ENCODE measurements at regions not wholly inside any gene's neighbourhood (a gene's known extent, or its start where the extent isn't known, plus 50 kb on each side); places are given as distances from the start of the nearest gene placed in this dataset.
"Not testable (repeated sequence)": the region's sequence is repeated elsewhere in the genome, so short reads cannot be mapped to it uniquely, and the experiment has no call there.

DNA sequence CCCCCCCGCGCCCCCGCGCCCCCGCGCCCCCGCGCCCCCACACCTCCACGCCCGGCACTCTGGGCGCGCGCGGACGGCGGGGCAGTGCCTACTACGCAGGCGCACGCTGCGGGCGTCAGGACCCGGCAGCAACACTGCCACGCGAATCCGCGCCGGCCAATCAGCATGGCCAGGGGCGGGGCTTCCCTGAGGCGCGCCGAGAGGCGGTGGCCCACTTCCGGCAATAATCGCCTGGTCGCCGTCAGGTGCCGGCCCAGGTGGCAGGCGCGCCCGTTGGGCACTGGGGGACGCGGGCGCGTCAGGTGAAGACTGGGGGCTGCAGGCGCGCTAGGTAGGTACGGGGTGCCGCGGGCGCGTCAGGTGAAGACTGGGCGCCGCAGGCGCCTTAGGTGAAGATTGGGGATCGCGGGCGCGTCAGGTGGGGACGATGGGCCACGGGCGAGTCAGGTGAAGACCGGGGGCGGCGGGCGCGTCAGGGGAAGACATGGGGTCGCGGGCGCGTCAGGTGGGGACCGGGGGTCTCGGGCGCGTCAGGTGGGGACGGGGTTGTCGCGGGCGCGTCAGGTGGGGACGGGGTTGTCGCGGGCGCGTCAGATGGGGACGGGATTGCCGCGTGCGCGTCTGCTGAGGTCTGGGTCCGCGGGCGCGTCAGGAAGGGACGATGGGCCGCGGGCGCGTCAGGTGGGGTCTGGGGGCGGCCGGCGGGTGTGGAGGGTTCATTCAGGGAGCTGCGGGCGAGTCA is 219.1 kb downstream of the RTP5 start:
- no peaks in the 10 kb centered on the region for H3K36me3 ChIP-seq (ENCODE audit: insufficient read depth, low read length)
- H3K27ac ChIP-seq: no peak overlapping the region
- peak; percentile 66; the same call in 1 of the 2 replicates for TF ChIP-seq POLR2AphosphoS5 (IDR thresholded peaks at IDR 0.05; ENCODE audit: borderline replicate concordance, low read depth, low read length)
- no peak for TF ChIP-seq EZH2 (IDR thresholded peaks at IDR 0.05)
- no peak for TF ChIP-seq FOXP2 (optimal IDR thresholded peaks at IDR 0.05; ENCODE audit: control extremely low read depth, extremely low read length, insufficient read depth)
- no peaks in the 10 kb centered on the region for H3K9me3 ChIP-seq (ENCODE audit: low read depth, low read length)
- peak overlapping the region; percentile 87 for H3K4me3 ChIP-seq
- DNase-seq (ENCODE audit: low read depth, low spot score): no peak
- H3K9ac ChIP-seq (ENCODE audit: insufficient read length): peak overlapping the region; percentile 73

GRCh38 chr2:242089213-242089549 is 219.7 kb downstream of the RTP5 start:
- not testable (repeated sequence) for H3K9ac ChIP-seq (ENCODE audit: insufficient read length); H3K36me3 ChIP-seq (ENCODE audit: insufficient read depth, low read length); H3K9me3 ChIP-seq (ENCODE audit: low read depth, low read length); H3K27ac ChIP-seq; DNase-seq (ENCODE audit: low read depth, low spot score)
- peak overlapping the region; percentile 87 for H3K4me3 ChIP-seq

DNA sequence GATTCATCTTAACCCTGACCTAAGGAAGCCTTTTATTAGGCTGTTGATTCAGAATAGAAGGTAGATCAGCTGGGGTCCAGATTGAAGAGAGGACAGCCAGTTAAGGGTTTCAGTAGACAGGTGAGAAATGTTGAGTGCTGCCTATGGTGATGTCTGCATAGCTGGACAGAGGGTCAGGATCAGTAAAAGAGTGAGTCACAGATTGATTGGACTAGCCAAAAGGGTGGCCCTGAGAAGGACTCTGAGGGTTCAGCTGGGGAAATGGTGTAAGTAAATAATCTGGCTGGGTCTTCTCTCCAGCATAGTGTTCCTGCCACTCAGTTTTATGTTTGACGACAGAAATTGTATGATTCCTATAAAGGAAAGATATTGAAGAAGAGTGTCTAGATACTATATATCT is 227.7 kb downstream of the RTP5 start:
- not testable (repeated sequence) for H3K36me3 ChIP-seq (ENCODE audit: insufficient read depth, low read length); H3K9ac ChIP-seq (ENCODE audit: insufficient read length); H3K9me3 ChIP-seq (ENCODE audit: low read depth, low read length); DNase-seq (ENCODE audit: low read depth, low spot score); H3K27ac ChIP-seq; H3K4me3 ChIP-seq

DNA sequence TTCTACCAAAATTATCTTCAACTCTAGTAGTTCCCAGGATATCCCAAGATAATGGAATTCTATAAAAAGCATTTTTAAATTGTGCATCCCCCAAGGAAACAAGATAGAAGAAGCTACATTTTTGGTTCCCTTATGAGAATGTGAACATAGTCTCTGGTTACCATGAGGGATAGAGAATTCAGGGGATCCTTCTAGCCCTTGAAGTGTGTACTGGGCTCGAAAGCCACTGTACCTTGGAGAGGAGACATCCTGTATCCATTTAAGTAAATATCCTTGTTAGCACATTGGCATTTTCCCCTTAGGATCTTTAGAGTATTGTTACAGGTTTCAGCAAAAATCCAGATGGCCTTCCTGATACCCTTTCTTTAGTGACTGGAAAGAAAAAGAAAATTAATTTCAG is 228.5 kb downstream of the RTP5 start:
- DNase-seq (ENCODE audit: low read depth, low spot score): no peak
- no peak overlapping the region for H3K4me3 ChIP-seq
- no peak overlapping the region for H3K27ac ChIP-seq
- H3K36me3 ChIP-seq (ENCODE audit: insufficient read depth, low read length): no peaks in the 10 kb centered on the region
- no peak overlapping the region for H3K9ac ChIP-seq (ENCODE audit: insufficient read length)
- no peaks in the 10 kb centered on the region for H3K9me3 ChIP-seq (ENCODE audit: low read depth, low read length)
- TF ChIP-seq EZH2 (IDR thresholded peaks at IDR 0.05): no peak
- TF ChIP-seq POLR2AphosphoS5 (IDR thresholded peaks at IDR 0.05; ENCODE audit: borderline replicate concordance, low read depth, low read length): no peak
- no peak for TF ChIP-seq FOXP2 (optimal IDR thresholded peaks at IDR 0.05; ENCODE audit: control extremely low read depth, extremely low read length, insufficient read depth)

DNA sequence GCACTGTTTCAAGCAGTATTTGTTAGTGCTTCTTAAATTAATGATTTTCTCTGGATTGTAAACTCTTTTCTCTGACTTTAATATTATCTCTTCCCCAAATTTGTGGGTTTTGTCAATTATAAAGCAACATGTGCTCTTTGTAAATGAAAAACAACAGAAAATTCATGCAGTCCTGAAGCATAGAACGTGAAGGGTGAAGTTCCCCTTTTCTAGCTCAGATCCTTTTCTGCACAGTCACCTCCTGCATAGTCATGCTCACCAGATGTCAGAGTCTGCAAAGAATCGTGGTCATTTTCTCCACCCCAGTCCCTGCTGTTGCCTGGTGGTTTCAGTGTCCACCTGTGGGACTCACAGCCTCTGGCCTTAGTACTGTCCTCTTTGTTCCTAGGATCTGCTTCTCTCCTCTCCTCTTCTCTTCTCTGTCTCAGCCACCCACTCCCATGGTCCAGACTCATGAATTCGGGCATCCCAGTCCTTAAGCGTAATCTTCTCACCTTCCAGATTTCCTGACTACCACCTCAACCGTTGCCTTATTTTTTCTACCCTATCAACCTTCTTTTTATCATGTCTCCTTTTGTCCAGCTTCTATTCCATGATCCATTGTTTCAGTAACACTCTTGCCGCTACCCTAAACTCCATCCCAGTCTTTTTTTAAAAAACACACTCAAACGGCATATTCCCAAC is 229.1 kb downstream of the RTP5 start:
- H3K27ac ChIP-seq: no peak overlapping the region
- no peaks in the 10 kb centered on the region for H3K36me3 ChIP-seq (ENCODE audit: insufficient read depth, low read length)
- no peak overlapping the region for H3K9ac ChIP-seq (ENCODE audit: insufficient read length)
- H3K9me3 ChIP-seq (ENCODE audit: low read depth, low read length): no peaks in the 10 kb centered on the region
- no peak overlapping the region for H3K4me3 ChIP-seq
- no peak for DNase-seq (ENCODE audit: low read depth, low spot score)
- no peak for TF ChIP-seq EZH2 (IDR thresholded peaks at IDR 0.05)
- TF ChIP-seq POLR2AphosphoS5 (IDR thresholded peaks at IDR 0.05; ENCODE audit: borderline replicate concordance, low read depth, low read length): no peak
- no peak for TF ChIP-seq FOXP2 (optimal IDR thresholded peaks at IDR 0.05; ENCODE audit: control extremely low read depth, extremely low read length, insufficient read depth)

- H3K9me3 ChIP-seq (ENCODE audit: low read depth, low read length); H3K4me3 ChIP-seq; H3K9ac ChIP-seq (ENCODE audit: insufficient read length); DNase-seq (ENCODE audit: low read depth, low spot score); H3K27ac ChIP-seq; H3K36me3 ChIP-seq (ENCODE audit: insufficient read depth, low read length): not testable (repeated sequence)
These were observed 233.6 kb downstream of the RTP5 start for GRCh38 chr2:242103093-242103492.

DNA sequence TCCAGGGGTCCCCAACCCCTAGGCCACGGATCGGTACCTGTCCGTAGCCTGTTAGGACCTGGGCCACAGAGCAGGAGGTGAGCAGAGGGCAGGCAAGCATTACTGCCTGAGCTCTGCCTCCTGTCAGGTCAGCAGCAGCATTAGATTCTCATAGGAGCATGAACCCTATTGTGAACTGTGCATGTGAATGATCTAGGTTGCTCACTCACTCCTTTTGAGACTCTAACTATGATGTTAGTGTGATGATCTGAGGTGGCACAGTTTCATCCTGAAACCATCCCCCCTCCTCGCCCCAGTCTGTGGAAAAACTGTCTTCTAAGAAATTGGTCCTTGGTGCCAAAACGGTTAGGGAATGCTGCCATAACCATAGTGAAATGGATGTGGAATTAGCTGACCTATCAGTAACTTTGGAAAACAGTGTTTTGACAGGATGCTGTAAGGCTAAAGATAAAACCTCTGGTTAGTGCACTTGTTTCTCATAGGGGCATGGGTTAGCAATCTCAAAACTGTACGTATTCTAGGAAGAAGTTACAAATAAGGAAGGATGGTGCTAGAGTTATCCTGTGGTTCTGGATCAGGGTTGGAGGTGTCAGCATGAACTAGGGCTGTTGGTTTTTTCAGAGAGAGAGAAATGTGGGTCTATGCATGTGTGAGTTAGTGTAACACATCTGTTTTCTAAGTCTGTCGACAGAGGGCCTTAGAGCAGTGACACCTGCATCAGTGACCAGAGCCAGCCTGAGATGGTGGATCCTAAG is 234.8 kb downstream of the RTP5 start:
- H3K36me3 ChIP-seq (ENCODE audit: insufficient read depth, low read length); H3K27ac ChIP-seq; H3K9ac ChIP-seq (ENCODE audit: insufficient read length); DNase-seq (ENCODE audit: low read depth, low spot score); H3K9me3 ChIP-seq (ENCODE audit: low read depth, low read length); H3K4me3 ChIP-seq: not testable (repeated sequence)

GRCh38 chr2:242107065-242107464 is 237.5 kb downstream of the RTP5 start:
- H3K36me3 ChIP-seq (ENCODE audit: insufficient read depth, low read length); H3K27ac ChIP-seq; H3K9me3 ChIP-seq (ENCODE audit: low read depth, low read length); DNase-seq (ENCODE audit: low read depth, low spot score); H3K4me3 ChIP-seq; H3K9ac ChIP-seq (ENCODE audit: insufficient read length): not testable (repeated sequence)

GRCh38 chr2:242108797-242109500 is 239.4 kb downstream of the RTP5 start:
- H3K27ac ChIP-seq: not testable (repeated sequence)

DNA sequence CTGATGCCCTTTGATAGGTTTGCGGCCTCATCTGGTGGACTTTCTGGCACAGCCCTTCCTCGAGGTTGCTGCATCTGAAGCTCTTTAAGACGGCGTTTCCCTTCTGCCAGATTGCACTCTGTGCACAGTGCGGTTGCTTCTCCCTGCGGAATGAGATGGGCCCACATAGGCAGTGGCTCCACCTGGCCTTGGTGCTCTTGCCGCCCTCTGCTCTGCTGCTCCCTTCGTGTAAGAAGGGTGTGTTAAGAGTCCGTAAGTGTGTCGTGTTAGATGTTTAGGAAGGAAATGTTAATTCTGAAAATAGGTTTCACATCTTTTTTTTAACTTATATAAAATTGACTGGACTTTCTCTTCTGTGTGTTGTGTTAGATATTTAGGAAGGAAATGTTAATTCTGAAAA is 240.3 kb downstream of the RTP5 start:
- not testable (repeated sequence) for H3K9me3 ChIP-seq (ENCODE audit: low read depth, low read length); H3K36me3 ChIP-seq (ENCODE audit: insufficient read depth, low read length); H3K27ac ChIP-seq; H3K4me3 ChIP-seq; DNase-seq (ENCODE audit: low read depth, low spot score); H3K9ac ChIP-seq (ENCODE audit: insufficient read length)

More at GRCh38 chr2:242108797-242109500, 239.4 kb downstream of the RTP5 start:
- H3K9me3 ChIP-seq (ENCODE audit: low read depth, low read length); H3K36me3 ChIP-seq (ENCODE audit: insufficient read depth, low read length); H3K4me3 ChIP-seq; DNase-seq (ENCODE audit: low read depth, low spot score); H3K9ac ChIP-seq (ENCODE audit: insufficient read length): not testable (repeated sequence)

- H3K27ac ChIP-seq; H3K9me3 ChIP-seq (ENCODE audit: low read depth, low read length); H3K36me3 ChIP-seq (ENCODE audit: insufficient read depth, low read length); DNase-seq (ENCODE audit: low read depth, low spot score); H3K9ac ChIP-seq (ENCODE audit: insufficient read length); H3K4me3 ChIP-seq: not testable (repeated sequence)
These were observed 242.4 kb downstream of the RTP5 start for GRCh38 chr2:242111954-242112353.

- H3K27ac ChIP-seq; H3K9ac ChIP-seq (ENCODE audit: insufficient read length); DNase-seq (ENCODE audit: low read depth, low spot score); H3K36me3 ChIP-seq (ENCODE audit: insufficient read depth, low read length); H3K9me3 ChIP-seq (ENCODE audit: low read depth, low read length); H3K4me3 ChIP-seq: not testable (repeated sequence)
These were observed 244.0 kb downstream of the RTP5 start for GRCh38 chr2:242113492-242113891.

DNA sequence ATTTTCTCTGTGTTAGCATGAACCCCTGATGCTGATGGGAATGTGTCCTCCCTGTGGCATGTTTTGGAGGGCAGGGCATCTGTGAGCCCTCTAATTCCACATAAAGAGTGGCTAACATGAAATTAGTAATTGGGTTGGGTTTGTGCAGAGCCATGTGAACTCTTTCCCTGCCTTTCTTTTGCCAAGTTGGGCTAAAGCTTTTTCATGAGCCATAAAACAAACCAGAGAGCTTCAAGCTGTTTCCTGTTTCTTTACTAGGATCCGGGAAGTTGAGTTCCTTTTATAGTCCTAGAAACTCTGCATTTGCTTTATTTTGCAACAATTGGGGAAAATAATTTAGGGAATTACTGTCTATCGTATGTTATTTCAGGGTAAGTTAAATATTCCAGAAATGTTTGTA is 247.1 kb downstream of the RTP5 start:
- not testable (repeated sequence) for H3K36me3 ChIP-seq (ENCODE audit: insufficient read depth, low read length); H3K4me3 ChIP-seq; H3K9ac ChIP-seq (ENCODE audit: insufficient read length); H3K27ac ChIP-seq; DNase-seq (ENCODE audit: low read depth, low spot score); H3K9me3 ChIP-seq (ENCODE audit: low read depth, low read length)
